Neural cell (in vitro differentiated cells): ENCODE measurements at regions not wholly inside any gene's neighbourhood (a gene's known extent, or its start where the extent isn't known, plus 50 kb on each side); places are given as distances from the start of the nearest gene placed in this dataset.

Source experiments
- EP300 ChIP-seq: fragments of 450-650 bp; conservative IDR thresholded peaks from 2 replicates; pipeline ENCODE4 v1.6.1; 2014; ENCODE audit warnings: antibody characterized with exemption, mild to moderate bottlenecking, moderate library complexity; ENCODE audit not compliant: poor library complexity, severe bottlenecking
- POLR2AphosphoS5 ChIP-seq: IDR thresholded peaks from 2 replicates; pipeline ENCODE4 v1.6.1; 2012
- SMC3 ChIP-seq: fragments of 450-650 bp; conservative IDR thresholded peaks from 2 replicates; pipeline ENCODE4 v1.6.1; 2014; ENCODE audit warnings: antibody characterized with exemption, mild to moderate bottlenecking, moderate library complexity; ENCODE audit not compliant: poor library complexity
- TAF1 ChIP-seq: IDR thresholded peaks from 2 replicates; pipeline ENCODE4 v1.6.1; 2012; ENCODE audit warnings: low read depth
- TF ChIP-seq, protein P1 (sequence below): fragments of 450-650 bp; IDR thresholded peaks from 2 replicates; pipeline ENCODE4 v1.5.1; 2014; ENCODE audit warnings: antibody characterized with exemption, mild to moderate bottlenecking, moderate library complexity; ENCODE audit not compliant: poor library complexity, severe bottlenecking

DNA sequence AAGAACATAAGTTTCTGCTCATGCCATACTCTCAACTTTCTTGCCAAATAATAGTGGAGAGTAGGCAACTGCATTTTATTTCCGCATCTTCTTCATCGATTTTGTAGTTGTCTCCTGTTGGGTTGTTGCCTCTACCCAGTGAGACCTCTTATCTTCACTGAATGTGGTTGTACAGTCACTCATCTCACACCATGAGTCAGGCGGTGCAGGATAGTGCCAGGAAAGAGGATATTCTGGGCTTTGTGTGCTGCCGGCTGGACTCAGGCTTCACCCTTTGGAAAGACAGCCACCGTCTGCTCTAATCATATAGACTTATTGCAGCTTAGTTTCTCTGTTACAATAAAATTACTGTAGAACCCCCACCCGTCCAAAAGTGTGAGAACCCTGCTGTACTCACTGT, 154.3 kb upstream of the USP24 start:
- TF ChIP-seq, protein P1, sequence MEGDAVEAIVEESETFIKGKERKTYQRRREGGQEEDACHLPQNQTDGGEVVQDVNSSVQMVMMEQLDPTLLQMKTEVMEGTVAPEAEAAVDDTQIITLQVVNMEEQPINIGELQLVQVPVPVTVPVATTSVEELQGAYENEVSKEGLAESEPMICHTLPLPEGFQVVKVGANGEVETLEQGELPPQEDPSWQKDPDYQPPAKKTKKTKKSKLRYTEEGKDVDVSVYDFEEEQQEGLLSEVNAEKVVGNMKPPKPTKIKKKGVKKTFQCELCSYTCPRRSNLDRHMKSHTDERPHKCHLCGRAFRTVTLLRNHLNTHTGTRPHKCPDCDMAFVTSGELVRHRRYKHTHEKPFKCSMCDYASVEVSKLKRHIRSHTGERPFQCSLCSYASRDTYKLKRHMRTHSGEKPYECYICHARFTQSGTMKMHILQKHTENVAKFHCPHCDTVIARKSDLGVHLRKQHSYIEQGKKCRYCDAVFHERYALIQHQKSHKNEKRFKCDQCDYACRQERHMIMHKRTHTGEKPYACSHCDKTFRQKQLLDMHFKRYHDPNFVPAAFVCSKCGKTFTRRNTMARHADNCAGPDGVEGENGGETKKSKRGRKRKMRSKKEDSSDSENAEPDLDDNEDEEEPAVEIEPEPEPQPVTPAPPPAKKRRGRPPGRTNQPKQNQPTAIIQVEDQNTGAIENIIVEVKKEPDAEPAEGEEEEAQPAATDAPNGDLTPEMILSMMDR = no peak
- TF ChIP-seq TAF1 = no peak
- no peak for TF ChIP-seq POLR2AphosphoS5
- TF ChIP-seq EP300 = no peak
- TF ChIP-seq SMC3 = no peak
